Activated naive CD4-positive, alpha-beta T cell treated with anti-CD3 and anti-CD28 coated beads, Interleukin-2, amount 50 U/mL, for 72 hours (primary cell): ENCODE measurements at regions not wholly inside any gene's neighbourhood (a gene's known extent, or its start where the extent isn't known, plus 50 kb on each side); places are given as distances from the start of the nearest gene placed in this dataset.

ENCODE experiments used
- ATAC-seq, 2 donors: fragments of 150-1000 bp; cut with Tn5 transposase; 2 replicates each; pipeline ENCODE4 v1.10.0; 2021; ENCODE audit warnings: mild to moderate bottlenecking in 2 of 2, moderate library complexity in 2 of 2
- DNase-seq, 2 donors: peaks; one replicate each; pipeline ENCODE4 v3.0.0; 2021 to 2022; ENCODE audit warnings: low spot score in 2 of 2
- H3K27ac Mint-ChIP-seq, 2 donors: one replicate each; pipeline ENCODE4 v1.8.0; 2022; ENCODE audit warnings: mild to moderate bottlenecking in 2 of 2, mixed read lengths in 2 of 2
- H3K36me3 Mint-ChIP-seq, 2 donors: one replicate each; pipeline ENCODE4 v1.8.0; 2022; ENCODE audit warnings: mixed read lengths in 2 of 2
- H3K9me3 Mint-ChIP-seq, 2 donors: one replicate each; pipeline ENCODE4 v1.8.0; 2022; ENCODE audit warnings: mixed read lengths in 2 of 2

- Mint-ChIP-seq H3K9me3 (peaks cover 0 to 4% of the 10 kb centered on the region in 2 donors), H3K36me3 (no peaks in the 10 kb centered on the region), H3K27ac (no peak overlapping the region)
- DNase-seq, result no peak
- no peak for ATAC-seq
Measured at GRCh38 chr20:51249781-51250180, 226.9 kb upstream of the KCNG1 start.

DNA sequence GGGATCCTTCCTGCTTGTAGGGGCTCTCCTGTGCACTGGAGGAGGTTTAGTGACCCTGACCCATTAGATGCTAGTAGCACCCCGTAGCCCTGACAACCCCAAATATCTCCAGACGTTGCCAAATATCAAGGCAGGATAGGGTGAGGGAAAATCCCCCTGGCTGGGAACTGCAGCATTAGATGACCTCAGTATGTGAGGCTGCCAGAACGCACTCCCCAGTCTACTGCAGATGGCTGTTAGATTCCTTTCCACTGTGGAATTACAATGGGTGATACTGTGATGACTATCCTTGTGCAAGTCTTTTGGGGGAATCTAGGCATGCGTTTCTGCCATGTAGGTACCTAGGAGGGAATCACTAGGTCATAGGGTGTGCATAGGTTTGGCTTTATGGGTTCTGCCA is 226.3 kb upstream of the KCNG1 start:
- ATAC-seq, result no peak
- H3K9me3 Mint-ChIP-seq, result peaks cover 0 to 4% of the 10 kb centered on the region in 2 donors
- H3K27ac Mint-ChIP-seq, result no peak overlapping the region
- DNase-seq, result no peak
- no peaks in the 10 kb centered on the region for H3K36me3 Mint-ChIP-seq

- no peak overlapping the region for H3K27ac Mint-ChIP-seq
- H3K9me3 Mint-ChIP-seq, result peaks cover 9 to 14% of the 10 kb centered on the region in 2 donors
- peaks cover 8 to 12% of the 10 kb centered on the region in 2 donors for H3K36me3 Mint-ChIP-seq
- ATAC-seq (no peak), DNase-seq (no peak)
Measured at GRCh38 chr20:51244466-51244865, 221.6 kb upstream of the KCNG1 start.

DNA sequence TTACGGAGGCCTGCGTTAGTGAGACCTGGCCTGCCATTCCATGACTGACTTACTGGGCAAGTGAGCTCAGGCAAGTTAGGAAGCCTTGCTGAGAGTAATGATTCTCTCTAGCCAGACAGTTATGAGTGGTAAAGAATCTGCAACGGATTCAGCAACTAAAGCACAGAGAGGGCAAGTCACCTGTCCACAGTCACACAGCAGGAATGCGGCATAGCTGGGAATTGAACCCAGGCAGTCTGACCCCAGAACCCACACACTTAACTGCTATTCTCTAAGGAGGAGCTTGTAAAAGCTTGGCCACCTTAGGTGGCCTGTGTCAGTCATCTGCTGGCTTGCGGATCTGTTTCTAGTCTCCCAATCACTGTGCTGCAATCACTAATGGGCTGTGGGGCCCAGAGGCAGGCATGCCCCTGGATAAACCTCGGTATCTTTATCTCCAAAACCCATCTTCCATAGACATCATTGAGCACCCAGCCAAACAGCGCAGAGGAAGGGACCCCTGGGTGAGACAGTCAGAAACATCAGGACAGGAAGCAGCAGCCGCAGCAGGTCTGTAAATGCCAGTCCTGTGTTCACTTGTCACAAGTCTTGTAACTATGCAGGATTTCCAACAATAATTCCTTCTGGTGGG is 215.9 kb upstream of the KCNG1 start:
- H3K36me3 Mint-ChIP-seq, result peaks cover 8 to 12% of the 10 kb centered on the region in 2 donors

GRCh38 chr20:51237791-51238190 is 214.9 kb upstream of the KCNG1 start:
- Mint-ChIP-seq H3K36me3 (peaks cover 2 to 6% of the 10 kb centered on the region in 2 donors), H3K9me3 (peaks cover 5 to 8% of the 10 kb centered on the region in 2 donors), H3K27ac (no peak overlapping the region)
- DNase-seq, result no peak
- ATAC-seq, result no peak

More for the DNA sequence above, 215.9 kb upstream of the KCNG1 start:
- ATAC-seq (no peak), DNase-seq (no peak)
- Mint-ChIP-seq H3K27ac (no peak overlapping the region), H3K9me3 (peaks cover 9 to 14% of the 10 kb centered on the region in 2 donors)

DNA sequence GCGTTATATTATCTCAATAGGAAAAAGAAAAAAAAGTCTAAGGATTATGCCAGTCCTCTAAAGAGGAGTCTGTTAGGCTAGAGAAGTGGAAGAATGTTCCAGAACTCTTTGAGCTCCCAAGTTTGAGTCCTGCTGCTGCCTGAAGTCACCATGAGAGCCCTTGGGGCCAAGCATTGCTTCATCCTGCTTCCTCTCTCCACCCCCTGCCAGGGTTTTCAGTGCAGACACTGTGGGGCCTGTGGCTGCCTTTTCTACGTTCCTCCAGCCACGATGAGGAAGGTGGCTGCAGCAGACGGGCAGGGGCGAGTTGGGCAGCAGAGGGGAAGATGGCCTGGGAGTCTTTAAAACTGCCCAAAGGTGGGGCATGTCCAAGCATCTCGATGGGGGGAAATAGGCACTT is 214.4 kb upstream of the KCNG1 start:
- ATAC-seq, result no peak
- Mint-ChIP-seq H3K27ac (no peak overlapping the region), H3K36me3 (peaks cover 0 to 1% of the 10 kb centered on the region in 2 donors), H3K9me3 (peaks cover 4 to 5% of the 10 kb centered on the region in 2 donors)
- DNase-seq, result no peak

DNA sequence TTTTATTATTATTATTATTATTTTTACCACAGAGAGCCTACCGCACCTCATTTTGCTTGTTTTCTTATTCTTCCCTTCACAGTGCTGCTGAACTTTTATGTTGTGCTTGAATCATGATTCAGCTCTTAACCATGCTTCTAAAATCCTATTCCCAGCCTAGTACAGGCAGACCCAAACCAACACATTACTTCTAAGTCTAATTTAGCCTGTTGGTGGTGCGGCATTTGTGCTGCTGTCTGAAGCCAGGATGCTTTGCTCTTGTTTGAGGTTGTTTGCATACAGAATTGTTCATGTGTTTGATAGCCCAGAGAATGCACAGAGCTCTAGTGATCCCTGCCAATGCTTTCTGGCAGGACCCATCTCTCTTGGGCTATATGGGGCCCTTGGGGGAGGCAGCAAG is 213.5 kb upstream of the KCNG1 start:
- no peak overlapping the region for H3K27ac Mint-ChIP-seq

DNA sequence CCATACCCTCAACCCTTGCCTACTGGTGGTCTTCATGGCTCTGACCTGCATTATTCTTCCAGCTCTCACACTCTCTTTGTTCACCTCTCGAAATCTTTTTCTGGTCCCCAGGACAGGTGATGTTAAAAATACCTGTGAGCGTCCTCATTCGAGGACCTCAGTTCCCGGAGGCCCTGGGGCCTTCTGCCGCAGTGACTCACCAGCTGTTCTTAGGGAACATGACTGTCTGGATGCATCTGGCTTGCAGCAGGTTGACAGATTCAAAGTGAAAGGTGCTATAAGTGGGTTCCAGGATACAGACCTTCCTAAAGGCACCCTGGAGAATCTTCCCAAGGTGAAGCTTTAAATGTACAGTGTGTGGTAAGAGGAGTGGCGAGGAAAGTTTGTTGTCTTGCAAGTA is 210.4 kb upstream of the KCNG1 start:
- Mint-ChIP-seq H3K36me3 (no peaks in the 10 kb centered on the region), H3K9me3 (no peaks in the 10 kb centered on the region), H3K27ac (no peak overlapping the region)
- ATAC-seq, result no peak
- no peak for DNase-seq

More for the DNA sequence above, 213.5 kb upstream of the KCNG1 start:
- ATAC-seq (no peak), DNase-seq (no peak)
- Mint-ChIP-seq H3K9me3 (no peaks in the 10 kb centered on the region), H3K36me3 (no peaks in the 10 kb centered on the region)

- H3K27ac Mint-ChIP-seq, result no peak overlapping the region
- no peaks in the 10 kb centered on the region for H3K9me3 Mint-ChIP-seq
- DNase-seq (no peak), ATAC-seq (no peak)
- H3K36me3 Mint-ChIP-seq, result no peaks in the 10 kb centered on the region
Measured at GRCh38 chr20:51230727-51231126, 207.8 kb upstream of the KCNG1 start.

DNA sequence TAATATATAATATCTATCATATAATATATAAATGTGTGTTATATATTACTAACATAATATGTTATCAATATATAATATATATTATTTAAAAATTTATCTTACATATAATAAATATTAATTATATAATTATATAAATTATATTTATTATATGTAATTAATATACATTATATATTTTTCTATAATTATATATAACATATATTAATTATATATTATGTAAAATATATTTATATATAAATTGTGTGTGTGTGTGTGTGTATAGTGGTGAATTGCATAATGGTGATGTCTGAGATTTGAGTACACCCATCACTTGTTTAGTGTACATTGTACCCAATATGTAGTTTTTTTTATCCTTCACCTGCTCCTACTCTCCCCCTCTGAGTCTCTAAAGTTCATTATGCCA is 205.9 kb upstream of the KCNG1 start:
- ATAC-seq (no peak), DNase-seq (no peak)
- Mint-ChIP-seq H3K9me3 (peaks cover 0 to 3% of the 10 kb centered on the region in 2 donors), H3K27ac (no peak overlapping the region), H3K36me3 (no peaks in the 10 kb centered on the region)

- H3K36me3 Mint-ChIP-seq, result no peaks in the 10 kb centered on the region
- no peak for DNase-seq
- no peak overlapping the region for H3K27ac Mint-ChIP-seq
- peak in 1 of 2 donors; percentile 61 for ATAC-seq
- H3K9me3 Mint-ChIP-seq, result peaks cover 0 to 3% of the 10 kb centered on the region in 2 donors
Measured at GRCh38 chr20:51227744-51228143, 204.8 kb upstream of the KCNG1 start.

DNA sequence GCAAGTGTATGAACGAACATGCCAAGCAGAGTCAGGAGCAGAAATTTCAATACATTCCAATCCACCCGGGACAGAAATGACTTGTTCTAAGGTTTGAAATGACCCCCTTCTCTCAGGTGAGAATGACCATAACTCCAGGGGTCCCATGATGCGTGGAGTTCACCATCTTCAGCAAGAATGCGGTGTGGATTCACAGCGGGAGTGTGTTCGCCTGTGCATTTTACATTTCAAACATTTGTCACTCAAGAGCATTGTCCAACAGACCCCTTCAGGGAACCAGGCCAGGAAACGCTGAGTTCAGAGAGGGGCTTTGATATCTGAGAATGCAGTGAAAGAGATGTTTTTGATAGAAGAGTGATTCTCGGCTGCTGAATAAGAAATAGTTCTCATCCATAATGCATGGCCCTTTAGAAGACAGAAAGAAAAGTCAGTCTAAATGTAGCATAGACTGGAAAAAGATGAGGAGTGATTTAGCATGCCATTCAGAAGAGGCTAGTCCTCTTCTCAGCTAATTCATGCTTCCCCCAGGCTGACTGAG is 200.3 kb upstream of the KCNG1 start:
- Mint-ChIP-seq H3K9me3 (peaks cover 0 to 3% of the 10 kb centered on the region in 2 donors), H3K36me3 (no peaks in the 10 kb centered on the region)
- no peak for ATAC-seq

DNA sequence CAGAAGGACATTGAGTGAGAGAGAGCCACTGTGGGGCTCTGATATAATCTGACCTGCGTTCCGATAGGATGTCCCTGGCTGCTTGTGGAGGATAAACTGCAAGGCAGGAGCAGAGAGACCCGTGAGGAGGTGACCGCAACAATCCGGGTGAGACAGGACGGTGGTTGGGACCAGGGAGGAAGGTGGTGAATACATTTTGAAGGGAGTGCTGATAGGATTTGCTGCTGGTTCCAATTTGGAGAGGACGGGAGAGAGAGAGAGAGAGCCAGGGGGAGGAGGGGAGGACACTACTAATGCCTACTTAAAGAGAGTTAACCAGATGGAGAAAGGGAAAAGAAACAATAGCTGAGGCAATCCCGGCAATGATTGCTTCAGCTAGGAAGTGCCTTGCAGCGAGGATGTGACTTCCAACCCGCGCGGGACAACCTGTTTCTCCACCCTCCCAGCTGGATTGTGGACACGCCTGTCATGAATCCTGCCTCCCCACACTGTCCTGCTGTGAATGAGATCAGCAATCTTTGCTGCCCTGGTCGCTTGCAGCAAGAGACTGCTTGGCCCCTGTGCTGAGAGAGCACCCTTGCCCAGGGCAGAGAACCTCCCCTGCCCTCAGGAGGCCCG is 199.0 kb upstream of the KCNG1 start:
- Mint-ChIP-seq H3K27ac (no peak overlapping the region), H3K36me3 (peaks cover 0 to 5% of the 10 kb centered on the region in 2 donors), H3K9me3 (peaks cover 0 to 3% of the 10 kb centered on the region in 2 donors)
- ATAC-seq (no peak), DNase-seq (no peak)

More for the DNA sequence above, 200.3 kb upstream of the KCNG1 start:
- no peak for DNase-seq
- H3K27ac Mint-ChIP-seq, result no peak overlapping the region

DNA sequence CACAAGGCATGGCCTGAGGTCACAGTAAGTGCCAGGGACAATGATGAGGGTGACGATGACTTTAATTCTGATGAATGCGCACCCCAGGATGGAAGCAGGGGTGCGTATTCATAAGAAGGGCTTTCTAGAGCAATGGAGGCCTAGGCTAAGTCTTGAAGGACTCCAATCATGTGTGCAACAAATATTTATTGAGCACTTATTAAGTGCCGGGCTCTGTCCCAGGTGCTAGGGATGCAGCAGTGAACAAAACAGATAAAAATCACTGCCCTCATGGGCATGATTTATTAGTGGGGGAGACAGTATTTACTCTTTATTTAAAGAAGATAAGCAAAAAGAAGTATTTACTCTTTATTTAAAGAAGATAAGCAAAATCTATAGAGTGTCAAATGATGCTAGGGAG is 198.2 kb upstream of the KCNG1 start:
- peaks cover 0 to 3% of the 10 kb centered on the region in 2 donors for H3K9me3 Mint-ChIP-seq
- no peak for DNase-seq
- no peak overlapping the region for H3K27ac Mint-ChIP-seq
- no peak for ATAC-seq
- peaks cover 0 to 5% of the 10 kb centered on the region in 2 donors for H3K36me3 Mint-ChIP-seq

- ATAC-seq, result peak; percentile 53 to 60
- Mint-ChIP-seq H3K9me3 (peaks cover 0 to 3% of the 10 kb centered on the region in 2 donors), H3K27ac (no peak overlapping the region), H3K36me3 (peaks cover 0 to 5% of the 10 kb centered on the region in 2 donors)
- DNase-seq, result peak; percentile 57 to 77
Measured at GRCh38 chr20:51220293-51220706, 197.4 kb upstream of the KCNG1 start.

GRCh38 chr20:51219544-51219943 is 196.6 kb upstream of the KCNG1 start:
- no peak overlapping the region for H3K27ac Mint-ChIP-seq
- peaks cover 0 to 5% of the 10 kb centered on the region in 2 donors for H3K36me3 Mint-ChIP-seq
- ATAC-seq, result no peak
- peaks cover 0 to 2% of the 10 kb centered on the region in 2 donors for H3K9me3 Mint-ChIP-seq
- no peak for DNase-seq

- DNase-seq (no peak), ATAC-seq (no peak)
- H3K9me3 Mint-ChIP-seq, result no peaks in the 10 kb centered on the region
- H3K27ac Mint-ChIP-seq, result no peak overlapping the region
- H3K36me3 Mint-ChIP-seq, result peaks cover 0 to 5% of the 10 kb centered on the region in 2 donors
Measured at GRCh38 chr20:51218603-51219002, 195.7 kb upstream of the KCNG1 start.
